ENCODE measurements at regions not wholly inside any gene's neighbourhood (a gene's known extent, or its start where the extent isn't known, plus 50 kb on each side); places are given as distances from the start of the nearest gene placed in this dataset.
"Not testable (repeated sequence)": the region's sequence is repeated elsewhere in the genome, so short reads cannot be mapped to it uniquely, and the experiment has no call there.

DNA sequence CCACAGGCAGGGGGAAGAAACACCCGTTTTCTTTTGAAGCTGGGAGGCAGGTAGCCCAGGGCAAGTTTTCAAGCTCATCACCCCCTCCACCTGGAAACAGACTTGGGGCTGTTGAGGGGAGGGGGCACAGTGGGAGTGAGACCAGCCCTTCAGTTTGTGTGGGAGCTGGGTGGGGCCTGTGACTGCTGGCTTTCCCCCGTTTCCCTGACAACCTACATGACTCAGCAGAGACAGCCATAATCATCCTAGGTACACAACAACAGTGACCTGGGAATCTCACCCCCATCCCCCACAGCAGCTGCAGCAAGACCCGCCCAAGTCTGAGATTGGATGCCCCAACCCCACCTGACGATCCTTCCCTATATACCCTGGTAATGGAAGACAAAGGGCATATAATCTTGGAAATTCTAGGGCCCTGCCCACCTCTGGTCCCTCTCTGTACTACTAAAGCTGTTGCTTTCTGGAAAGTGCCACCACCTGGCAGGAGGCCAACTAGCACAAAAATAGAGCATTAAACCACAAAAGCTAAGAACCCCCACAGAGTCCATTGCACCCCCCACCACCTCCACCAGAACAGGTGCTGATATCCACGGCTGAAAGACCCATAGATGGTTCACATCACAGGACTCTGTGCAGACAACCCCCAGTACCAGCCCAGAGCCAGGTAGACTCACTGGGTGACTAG lies 422.2 kb upstream of the SGO1 start:
- no peak for DNase-seq

DNA sequence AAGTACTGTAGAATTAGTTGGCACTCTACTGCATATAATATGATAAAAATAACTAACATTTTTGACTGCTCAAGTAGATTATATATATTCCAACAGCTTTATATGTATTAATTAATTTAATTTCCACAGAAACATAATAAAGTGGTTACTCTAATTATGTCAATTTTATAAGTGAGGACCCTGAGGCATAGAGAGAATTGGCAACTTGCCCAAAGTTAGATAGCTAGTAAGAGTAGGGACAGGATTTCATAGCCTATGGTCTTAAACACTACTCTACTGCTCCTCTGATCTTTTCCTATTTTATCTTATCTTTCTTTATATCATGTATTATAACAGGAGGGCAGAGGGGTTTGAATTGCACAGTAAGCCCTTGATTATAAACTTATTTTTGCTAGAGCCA lies 418.7 kb upstream of the SGO1 start:
- DNase-seq: no peak

DNA sequence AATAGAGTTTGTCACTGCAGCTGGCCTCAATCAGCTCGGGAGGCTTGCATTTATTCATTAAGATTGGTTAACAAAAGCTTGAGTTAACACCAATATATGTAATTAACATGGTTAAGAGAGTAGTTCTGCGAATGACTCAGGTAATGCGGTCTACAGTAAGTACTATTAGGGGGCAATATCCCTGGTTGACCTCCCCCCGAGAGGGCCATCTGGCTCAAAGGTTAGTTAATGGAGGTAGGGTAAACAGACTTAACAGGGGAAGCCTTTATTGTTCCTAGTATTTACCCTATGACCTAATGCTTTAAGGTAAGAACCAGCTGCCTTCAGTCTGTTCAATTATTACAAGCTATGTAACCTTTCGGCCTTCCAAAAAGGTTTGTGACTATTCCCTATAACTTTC lies 403.3 kb upstream of the SGO1 start:
- DNase-seq: no peak

DNA sequence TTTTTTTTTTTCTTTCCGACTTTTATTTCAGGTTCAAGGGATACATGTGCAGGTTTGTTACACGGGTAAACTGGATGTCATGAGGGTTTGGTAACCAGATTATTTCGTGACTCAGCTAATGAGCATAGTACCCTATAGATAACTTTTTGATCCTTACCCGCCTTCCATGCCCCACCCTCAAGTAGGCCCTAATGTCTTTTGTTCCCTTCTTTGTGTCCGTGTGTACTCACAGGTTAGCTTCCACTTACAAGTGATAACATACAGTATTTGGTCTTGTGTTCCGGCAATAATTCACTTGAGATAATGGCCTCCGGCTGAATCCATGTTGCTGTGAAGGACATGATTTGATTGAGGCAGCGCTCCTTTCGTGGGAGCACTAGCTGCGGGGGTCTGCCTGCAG lies 402.8 kb upstream of the SGO1 start:
- no peak for DNase-seq

DNA sequence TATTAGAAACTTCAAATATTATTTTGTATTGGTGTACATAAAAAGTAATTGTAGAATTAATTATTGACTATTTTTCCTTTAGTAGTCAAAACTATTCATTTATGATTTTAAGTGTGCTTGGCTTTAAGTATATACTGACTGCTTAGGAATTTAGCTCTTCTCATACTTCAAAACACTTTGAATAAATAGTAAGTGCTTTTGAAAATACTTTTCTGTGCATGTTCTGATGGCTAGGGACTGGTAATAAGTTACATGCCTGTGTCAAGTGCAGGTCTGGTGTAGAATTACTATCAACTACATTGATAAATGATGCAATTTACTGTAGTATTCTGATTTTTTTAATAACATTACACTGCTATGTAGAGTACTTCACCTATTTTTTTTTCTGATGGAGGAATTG lies 397.6 kb upstream of the SGO1 start:
- no peak for DNase-seq

DNA sequence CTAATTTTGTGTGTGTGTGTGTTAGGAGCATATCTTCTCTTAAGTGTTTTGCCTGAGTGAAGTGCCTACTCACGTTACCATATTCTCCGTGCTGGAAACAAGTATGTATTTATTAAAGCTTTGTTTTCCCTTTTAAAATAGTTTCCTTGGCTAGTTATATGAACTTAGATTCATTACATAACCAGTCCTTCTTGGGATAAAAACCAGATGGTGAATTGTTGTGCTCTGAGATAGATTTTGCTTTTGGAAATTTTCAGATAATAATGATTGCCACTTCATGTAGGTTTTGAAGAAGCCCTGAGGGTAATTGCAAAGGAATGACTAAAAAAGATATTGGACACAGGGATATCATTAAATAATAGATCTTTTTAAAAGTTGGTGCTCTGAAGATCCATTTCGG lies 390.2 kb upstream of the SGO1 start:
- no peak for DNase-seq

DNA sequence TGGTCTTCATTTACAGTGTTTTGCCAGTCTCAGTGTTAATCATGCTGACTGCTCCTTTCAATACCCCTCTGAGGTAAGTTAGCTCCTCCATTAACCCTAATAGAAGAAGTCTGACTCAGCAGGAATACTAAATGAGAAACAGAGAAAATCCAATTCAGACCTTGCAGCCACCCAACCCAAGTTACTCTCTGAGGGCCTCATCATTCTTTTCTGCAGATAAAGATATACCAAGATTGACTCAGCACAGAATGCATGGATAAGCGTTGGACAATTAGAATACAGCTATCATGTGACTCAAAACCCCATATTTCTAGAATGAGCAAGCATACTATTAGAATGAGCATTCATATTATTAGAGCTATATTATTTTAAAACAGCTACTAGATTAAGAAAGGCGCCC lies 389.1 kb upstream of the SGO1 start:
- no peak for DNase-seq

DNA sequence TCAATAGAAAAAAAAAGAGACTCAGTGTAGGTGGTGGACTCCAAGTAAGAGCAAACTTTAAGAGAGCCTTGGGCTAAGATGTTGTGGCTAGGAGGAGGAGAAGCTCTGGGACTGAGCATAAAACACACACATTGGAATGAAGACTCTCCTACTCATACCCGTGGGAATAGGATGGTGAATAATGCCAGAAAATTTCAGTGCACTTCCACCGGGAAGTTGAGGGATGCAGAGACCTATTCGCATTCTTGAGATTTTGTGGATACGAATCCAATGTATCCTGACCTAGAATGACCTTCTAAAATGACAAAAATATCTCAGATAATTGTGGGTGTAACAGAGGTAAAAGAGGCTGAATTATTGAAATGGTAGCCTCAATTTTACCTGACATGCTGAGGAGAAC lies 388.7 kb upstream of the SGO1 start:
- no peak for DNase-seq

DNA sequence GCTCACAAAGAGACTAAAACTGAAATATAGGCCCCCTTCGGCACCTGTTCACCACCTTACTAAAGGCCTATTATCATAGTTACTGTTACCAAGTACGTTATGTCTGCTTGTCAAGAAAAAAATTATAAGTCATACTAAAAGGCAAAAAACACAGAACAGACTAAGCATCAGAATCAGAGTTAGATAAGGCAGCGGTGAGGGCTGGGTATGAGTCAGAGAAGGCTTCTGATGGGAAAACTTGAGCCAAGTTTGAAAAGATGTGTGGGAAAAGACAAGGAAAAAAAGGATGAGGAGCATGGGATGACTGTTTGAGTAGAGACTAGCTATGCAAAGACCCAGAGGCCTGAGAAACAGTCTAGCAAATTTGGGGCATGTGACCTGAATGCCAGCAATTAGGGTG lies 387.2 kb upstream of the SGO1 start:
- DNase-seq: no peak

DNA sequence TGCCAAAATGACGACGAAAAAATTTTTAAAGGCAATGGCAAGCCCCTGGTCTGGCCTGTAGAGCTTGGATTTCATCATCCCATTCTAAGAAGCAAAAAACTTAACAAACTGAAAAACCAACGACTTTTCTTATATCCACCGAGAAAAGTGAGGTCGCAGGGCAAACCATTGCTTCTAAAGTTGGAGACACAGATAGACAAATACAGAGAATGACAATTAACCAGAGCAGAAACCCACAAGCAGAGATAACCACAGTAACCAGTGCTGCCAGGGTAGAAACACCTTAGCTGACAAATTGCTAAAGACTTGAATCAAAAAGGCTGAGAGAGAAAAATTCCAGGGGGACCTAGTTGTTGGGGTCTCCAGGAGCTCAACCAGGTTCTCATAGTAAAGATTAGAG lies 386.5 kb upstream of the SGO1 start:
- no peak for DNase-seq

DNA sequence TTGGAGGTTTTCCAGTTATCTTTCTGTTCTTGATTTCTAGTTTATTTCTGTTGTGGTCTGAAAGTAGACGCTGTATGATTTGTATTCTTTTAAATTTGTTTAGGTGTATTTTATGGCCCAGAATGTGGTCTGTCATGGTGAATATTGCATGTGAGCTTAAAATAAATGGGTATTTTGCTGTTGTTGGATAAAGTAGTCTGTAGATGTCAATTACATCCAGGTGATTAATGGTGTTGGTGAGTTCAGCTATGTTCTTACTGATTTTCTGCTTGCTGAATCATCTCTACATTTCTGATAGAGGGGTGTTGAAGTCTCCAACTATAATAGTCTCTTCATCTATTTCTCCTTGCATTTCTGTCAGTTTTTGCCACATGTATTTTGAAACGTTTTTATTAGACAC lies 383.3 kb upstream of the SGO1 start:
- DNase-seq: no peak

DNA sequence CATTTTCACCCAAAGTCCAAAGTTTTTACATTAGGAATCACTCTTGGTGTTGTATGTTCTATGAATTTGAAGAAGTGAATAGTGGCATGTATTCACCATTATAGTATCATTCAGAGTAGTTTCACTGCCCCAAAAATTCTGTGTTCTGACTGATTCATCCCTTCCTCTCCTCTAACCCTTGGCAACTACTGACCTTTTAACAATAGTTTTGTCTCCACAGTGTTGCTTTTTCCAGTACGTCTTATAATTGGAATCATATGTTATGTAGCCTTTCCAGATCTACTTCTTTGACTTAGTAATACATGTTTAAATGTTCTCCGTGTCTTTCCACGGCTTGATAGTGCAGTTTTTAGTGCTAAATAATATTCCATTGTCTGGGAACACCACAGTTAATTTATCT lies 379.0 kb upstream of the SGO1 start:
- DNase-seq: no peak

DNA sequence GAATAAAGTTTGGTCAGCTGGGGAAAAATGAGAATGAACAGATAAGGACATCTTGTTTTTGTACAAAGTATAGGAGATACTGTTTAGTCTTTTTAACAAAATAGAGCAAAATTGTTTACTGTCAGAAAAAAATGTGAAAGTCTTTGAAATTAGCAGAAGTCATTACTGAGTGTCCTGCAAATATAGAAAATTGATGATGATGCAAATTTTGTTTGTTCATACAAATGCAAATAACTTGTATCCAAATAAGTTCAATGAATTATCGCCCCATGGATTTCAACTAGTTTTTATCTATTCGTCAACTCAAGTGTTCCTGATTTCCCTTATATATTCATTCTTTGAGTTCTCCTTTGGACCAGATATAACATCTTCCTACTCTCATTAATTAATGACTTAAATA lies 378.0 kb upstream of the SGO1 start:
- DNase-seq: no peak

DNA sequence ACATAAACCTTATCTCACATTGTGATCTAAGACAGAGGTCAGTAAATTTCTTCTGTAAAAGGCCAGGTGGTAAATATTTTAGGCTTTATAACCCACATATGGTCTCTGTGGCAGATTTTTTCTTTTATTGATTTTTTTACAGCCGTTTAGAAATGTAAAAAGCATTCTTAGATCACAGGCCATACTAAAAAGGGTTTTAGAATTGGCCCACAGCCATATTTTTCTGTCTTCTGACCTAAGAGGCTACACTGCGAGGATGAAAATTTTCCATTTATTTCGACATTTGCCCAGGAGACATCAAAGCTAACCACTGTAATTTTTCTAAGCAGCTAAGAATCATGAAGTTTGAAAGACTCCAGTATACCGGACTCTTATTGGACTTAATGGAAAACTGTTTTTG lies 377.2 kb upstream of the SGO1 start:
- DNase-seq: no peak

DNA sequence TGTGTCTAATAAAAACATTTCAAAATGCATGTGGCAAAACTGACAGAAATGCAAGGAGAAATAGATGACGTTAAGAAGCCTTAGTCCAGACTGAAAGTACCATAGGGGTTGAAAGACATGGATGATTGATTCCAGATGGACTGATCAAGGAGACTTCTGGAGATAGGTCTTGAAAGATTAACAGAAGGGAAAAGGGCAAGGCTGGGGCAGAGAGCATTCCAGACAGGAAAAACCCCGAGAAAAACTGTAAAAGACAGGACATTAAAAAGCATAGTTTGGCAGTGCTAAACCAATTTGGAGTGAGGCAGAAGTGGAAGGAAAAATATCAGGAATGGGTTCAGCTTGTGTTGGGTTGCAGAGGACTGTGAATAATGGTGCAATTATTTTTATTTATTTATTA lies 375.2 kb upstream of the SGO1 start:
- no peak for DNase-seq

DNA sequence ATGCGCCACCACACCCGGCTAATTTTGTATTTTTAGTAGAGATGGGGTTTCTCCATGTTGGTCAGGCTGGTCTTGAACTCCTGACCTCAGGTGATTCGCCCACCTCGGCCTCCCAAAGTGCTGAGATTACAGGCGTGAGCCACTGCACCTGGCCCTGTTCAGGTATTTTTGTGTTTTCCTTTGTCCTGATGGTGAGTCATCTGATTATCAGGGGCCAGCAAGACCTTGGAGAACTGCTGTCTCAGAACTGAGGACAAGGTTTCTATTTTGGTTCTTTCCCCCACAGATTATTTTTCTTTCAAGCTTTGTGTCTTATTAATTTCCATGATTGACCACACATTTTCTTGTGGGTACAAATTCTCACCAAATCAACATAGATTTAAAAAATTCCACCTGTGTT lies 374.4 kb upstream of the SGO1 start:
- not testable (repeated sequence) for DNase-seq

DNA sequence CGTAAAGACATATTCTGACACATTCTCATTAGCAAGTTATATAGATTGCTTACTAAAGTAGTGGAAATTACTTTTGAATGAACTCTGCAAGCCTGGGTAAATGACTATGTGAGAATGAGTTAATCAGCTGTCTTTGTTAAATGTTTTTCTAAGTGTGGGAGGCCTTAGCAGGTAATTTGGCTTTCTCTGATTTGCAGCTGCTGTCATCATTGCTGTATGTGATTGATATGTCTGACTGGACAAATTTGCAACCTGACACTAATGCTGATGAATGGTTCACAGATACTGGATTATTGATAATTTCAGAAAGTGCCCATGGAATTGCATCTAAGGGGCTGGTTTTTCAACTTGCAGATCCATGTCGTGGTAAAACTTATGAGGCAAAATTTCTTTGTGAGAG lies 372.2 kb upstream of the SGO1 start:
- DNase-seq: no peak

DNA sequence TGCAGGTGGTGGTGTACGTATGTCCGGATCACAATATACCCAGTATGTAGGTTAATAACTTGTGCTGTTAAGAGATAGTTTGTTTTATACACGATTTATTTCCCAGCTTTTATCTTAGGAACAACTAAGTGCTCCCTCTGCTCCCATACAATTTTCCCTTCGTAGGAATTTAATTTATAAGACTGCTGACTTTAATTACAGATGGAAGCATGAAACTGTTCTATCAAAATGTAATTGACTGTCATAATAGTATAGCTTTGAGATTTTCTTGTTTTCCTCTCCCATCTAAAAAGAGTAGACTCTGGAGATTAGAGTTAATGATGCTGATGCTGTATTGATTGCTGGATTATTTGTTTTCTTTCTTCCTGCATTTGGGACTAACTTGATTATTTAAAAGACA lies 370.7 kb upstream of the SGO1 start:
- no peak for DNase-seq

DNA sequence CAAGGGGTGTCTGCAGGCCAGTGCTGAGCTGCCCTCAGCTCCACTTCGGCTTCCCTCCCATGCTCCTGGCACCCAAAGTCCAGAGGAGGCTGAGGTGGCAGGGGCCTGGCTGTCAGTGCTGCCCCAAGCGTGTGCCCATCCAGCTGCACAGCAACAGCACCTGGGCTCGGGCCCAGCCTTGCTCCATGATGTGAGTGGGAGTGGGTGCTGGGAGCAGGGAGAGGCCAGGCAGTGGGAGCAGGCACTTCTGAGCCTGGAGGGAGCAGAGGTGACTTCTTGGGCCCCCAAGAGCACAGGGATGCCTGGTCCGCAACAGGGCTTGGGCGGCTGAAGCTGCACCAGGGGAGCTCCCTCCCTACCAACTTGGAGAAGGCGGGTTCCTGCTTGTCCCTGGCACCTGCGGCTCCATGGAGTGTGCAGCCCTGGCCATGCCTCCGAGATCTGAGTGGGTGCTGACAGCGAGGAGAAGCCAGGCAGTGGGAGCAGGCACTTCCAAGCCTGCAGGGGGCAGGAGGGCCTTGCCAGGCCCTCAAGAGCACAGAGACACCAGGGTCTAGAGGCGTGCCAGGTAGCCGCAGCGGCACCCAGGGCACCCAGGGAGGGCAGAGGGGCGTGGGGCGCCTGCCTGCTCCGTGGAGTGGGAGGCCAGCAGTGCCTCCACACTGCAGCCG lies 366.7 kb upstream of the SGO1 start:
- DNase-seq: no peak

DNA sequence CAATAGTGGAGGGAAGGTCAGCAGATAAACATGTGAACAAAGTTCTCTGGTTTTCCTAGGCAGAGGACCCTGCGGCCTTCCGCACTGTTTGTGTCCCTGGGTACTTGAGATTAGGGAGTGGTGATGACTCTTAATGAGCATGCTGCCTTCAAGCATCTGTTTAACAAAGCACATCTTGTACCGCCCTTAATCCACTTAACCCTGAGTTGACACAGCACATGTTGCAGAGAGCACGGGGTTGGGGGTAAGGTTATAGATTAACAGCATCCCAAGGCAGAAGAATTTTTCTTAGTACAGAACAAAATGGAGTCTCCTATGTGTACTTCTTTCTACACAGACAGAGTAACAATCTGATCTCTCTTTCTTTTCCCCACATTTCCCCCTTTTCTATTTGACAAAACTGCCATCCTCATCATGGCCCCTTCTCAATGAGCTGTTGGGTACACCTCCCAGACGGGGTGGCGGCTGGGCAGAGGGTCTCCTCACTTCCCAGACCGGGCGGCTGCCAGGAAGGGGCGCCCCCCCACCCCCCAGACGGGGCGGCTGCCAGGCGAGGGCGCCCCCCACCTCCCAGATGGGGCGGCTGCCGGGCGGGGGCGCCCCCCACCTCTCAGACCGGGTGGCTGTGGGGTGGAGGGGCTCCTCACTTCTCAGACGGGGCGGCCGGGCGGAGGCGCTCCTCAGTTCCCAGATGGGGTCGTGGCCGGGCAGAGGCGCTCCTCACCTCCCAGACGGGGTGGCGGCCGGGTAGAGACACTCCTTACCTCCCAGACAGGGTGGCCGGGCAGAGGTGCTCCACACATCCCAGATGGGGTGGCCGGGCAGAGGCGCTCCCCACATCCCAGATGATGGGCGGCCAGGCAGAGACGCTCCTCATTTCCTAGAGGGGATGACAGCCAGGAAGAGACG lies 361.6 kb upstream of the SGO1 start:
- not testable (repeated sequence) for DNase-seq

DNA sequence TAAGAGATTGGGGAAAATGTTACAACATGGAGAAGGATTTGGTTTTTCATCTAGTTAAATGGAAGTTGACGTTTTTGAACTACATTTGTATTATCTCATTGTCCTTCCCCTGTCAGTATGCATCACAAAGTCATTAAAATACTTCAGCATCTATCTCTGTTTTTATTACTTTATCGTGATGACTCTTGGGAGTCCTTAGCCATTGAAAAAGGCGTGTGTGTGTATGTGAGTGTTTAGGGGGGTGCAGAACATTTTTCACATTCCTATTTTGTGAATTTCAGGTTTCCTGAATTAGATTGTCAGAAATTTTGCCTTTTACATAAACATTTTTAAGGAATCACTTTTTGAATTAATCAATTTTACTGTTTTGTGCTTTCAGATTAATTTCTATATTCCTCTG lies 360.6 kb upstream of the SGO1 start:
- no peak for DNase-seq

DNA sequence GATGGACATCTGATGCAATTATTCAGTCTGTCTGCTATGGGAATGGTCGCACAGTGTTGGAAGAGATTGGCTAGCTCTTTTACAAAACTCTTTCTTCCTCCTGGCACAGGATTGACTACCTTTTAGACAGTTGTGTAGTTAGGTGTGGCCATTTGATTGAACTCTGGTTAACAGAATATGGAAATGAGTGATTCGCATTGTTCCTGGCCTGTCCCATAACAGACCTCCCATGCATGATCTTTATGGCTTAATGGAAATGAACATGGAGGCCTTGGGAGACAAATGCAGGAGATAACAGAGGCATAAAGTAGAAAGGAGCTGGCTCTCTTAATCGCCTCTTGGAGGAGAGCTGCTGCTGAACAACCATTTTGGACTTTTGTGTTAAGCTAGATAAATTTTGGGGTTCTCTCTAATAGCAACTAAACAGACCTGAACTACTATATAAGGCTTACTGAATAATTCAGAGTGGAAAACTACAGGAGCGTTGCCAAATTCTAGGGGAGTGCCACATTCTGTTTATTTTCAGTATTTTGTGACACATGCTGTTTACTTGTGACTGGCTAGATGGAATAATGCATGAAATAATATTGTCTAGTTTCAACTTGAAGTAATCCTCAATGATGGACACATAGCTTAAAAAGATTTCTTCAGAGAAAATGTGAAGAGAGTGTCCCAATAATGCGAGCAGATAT lies 357.7 kb upstream of the SGO1 start:
- no peak for DNase-seq

DNA sequence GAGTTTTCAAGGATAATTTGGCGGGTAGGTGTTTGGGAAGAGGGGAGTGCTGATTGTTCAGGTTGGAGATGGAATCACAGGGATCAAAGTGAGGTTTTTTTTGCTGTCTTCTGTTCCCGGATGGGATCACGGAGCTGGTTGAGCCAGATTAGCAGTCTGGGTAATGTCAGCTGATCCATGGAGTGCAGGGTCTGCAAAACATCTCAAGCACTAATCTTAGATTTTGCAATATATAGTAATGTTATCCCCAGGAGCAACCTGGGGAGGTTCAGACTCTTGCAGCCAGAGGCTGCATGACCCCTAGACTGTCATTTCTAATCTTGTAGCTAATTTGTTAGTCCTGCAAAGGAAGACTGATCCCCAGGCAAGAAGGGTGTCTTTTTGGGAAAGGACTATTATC lies 354.1 kb upstream of the SGO1 start:
- DNase-seq: no peak

DNA sequence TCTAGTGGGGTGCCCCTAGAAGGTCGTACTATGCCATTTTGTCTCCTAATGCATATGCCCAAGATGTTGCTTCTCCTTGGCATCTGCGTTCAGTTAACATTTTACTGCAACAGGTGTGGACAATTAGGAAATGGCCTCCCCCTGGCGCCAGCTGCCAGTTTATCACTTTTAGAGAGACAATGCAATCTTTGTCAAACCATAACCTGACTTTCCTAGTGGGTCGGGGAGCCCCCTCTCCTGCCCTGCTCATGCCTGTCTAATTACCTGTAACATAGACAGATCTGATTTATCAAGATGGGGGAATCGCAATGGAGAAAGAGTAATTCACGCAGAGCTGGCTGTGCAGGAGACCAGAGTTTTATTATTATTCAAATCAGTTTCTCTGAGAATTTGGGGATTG lies 353.7 kb upstream of the SGO1 start:
- DNase-seq: no peak
